MCF 10A (cell line): ENCODE measurements at regions not wholly inside any gene's neighbourhood (a gene's known extent, or its start where the extent isn't known, plus 50 kb on each side); places are given as distances from the start of the nearest gene placed in this dataset.

Experiments used
- BruUV-seq: library from RNA; stranded (reverse); fragments of 400-500 nt; replicated peaks from 2 replicates; lab custom pipeline; 2021; lab: Mats Ljungman, UMichigan
- CTCF ChIA-PET: fragments of 300-600 bp; sonication (Branson Sonifier 250); formaldehyde crosslinking; extraction: SDS; loops from one replicate; lab custom pipeline; 2021; ENCODE audit warnings: antibody characterized with exemption, inconsistent platforms; lab: Yijun Ruan, JAX
- POLR2A ChIA-PET: fragments of 300-600, 350-650 bp; sonication (Branson Sonifier 250); formaldehyde crosslinking; extraction: SDS; loops from one replicate; lab custom pipeline; 2020; ENCODE audit warnings: antibody characterized with exemption, inconsistent platforms; lab: Yijun Ruan, JAX
- DNase-seq: peaks from one replicate; pipeline ENCODE4 v3.0.0-alpha.2; 2018; ENCODE audit not compliant: unreplicated experiment
- H3K27ac Mint-ChIP-seq: one replicate; pipeline ENCODE4 v1.8.0; 2022; ENCODE audit warnings: mild to moderate bottlenecking, low read depth, mixed read lengths; ENCODE audit not compliant: unreplicated experiment
- H3K27me3 Mint-ChIP-seq: one replicate; pipeline ENCODE4 v1.8.0; 2022; ENCODE audit warnings: mixed read lengths; ENCODE audit not compliant: insufficient read depth, unreplicated experiment
- H3K36me3 Mint-ChIP-seq: one replicate; pipeline ENCODE4 v1.8.0; 2022; ENCODE audit warnings: mild to moderate bottlenecking, moderate library complexity, mixed read lengths; ENCODE audit not compliant: insufficient read depth, unreplicated experiment
- H3K4me1 Mint-ChIP-seq: one replicate; pipeline ENCODE4 v1.8.0; 2022; ENCODE audit warnings: mixed read lengths; ENCODE audit not compliant: insufficient read depth, unreplicated experiment
- H3K4me3 Mint-ChIP-seq: one replicate; pipeline ENCODE4 v1.8.0; 2022; ENCODE audit warnings: mild to moderate bottlenecking, moderate library complexity, mixed read lengths; ENCODE audit not compliant: unreplicated experiment
- H3K9me3 Mint-ChIP-seq: one replicate; pipeline ENCODE4 v1.8.0; 2022; ENCODE audit warnings: mixed read lengths; ENCODE audit not compliant: unreplicated experiment
- CTCF ChIP-seq: fragments of 200-600 bp; IDR thresholded peaks from one replicate; pipeline ENCODE4 v1.8.0; 2022; ENCODE audit warnings: antibody characterized with exemption, mild to moderate bottlenecking; ENCODE audit not compliant: unreplicated experiment
- intact Hi-C: fragments of 100-400 bp; cut with micrococcal nuclease; formaldehyde crosslinking; loops from 2 replicates; pipeline ENCODE4 v1.14.1; 2022

DNA sequence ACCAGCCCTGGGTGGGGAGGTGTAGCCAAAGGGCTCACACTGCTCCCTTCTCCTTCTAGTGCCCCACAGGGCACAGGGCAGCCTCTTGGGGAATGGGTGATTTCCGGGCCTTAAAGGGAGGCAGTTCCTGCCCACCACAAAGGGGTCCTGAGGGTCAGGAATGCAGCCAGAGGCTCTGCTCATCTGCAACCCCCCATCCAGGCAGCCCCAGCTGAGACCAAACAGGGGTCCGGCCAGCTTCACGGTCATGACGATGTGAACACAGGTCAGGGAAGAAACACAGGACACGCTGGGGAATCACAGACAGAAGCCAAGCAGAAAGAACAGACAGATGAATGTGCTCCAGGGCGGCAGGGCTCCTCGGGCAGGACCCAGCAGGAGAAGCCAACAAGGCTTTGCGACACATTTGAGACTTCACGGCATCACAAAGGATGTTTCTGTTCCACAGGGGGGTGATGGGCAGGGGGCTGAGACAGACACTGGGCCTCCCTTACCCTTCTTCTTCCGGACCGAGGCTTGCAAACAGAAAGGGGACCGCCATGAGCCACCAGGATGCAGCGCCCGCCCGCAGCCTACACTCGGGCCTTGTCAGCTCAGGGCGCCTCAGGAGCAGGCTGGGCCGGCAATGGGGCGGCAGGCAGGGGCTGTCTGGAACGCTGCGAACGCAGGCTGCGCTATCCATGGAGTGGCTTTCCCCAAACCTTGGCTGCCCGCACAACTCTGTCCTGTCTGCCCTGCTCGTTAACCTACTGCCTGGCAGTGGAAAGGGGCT lies 101.9 kb downstream of the CTTN start:
- Mint-ChIP-seq H3K27me3 (no peaks in the 10 kb centered on the region), H3K4me1 (no peaks in the 10 kb centered on the region), H3K4me3 (no peak overlapping the region), H3K36me3 (no peaks in the 10 kb centered on the region), H3K9me3 (peaks cover 8% of the 10 kb centered on the region), H3K27ac (no peak overlapping the region)
- no TSS peak for BruUV-seq
- intact Hi-C loops, result no loop called here
- POLR2A ChIA-PET, result no interaction called here
- CTCF ChIA-PET, result interaction anchor here (0.6 kb wide), 2 partner anchors 343 to 1948 kb away, joined by 3 read pairs; no protein-coding TSS in a partner anchor
- no peak for TF ChIP-seq CTCF
- no peak for DNase-seq

- no peaks in the 10 kb centered on the region for H3K36me3 Mint-ChIP-seq
- no peak for TF ChIP-seq CTCF
- H3K27ac Mint-ChIP-seq, result no peak overlapping the region
- no peaks in the 10 kb centered on the region for H3K4me1 Mint-ChIP-seq
- intact Hi-C loops, result no loop called here
- H3K27me3 Mint-ChIP-seq, result no peaks in the 10 kb centered on the region
- POLR2A ChIA-PET, result no interaction called here
- peaks cover 8% of the 10 kb centered on the region for H3K9me3 Mint-ChIP-seq
- no peak overlapping the region for H3K4me3 Mint-ChIP-seq
- CTCF ChIA-PET, result interaction anchor here (0.6 to 0.7 kb wide), 2 partner anchors 453 to 954 kb away, joined by 3 to 5 read pairs; no protein-coding TSS in a partner anchor
- no TSS peak for BruUV-seq
- DNase-seq, result no peak
These were observed 102.9 kb downstream of the CTTN start for GRCh38 chr11:70501051-70501901.

DNA sequence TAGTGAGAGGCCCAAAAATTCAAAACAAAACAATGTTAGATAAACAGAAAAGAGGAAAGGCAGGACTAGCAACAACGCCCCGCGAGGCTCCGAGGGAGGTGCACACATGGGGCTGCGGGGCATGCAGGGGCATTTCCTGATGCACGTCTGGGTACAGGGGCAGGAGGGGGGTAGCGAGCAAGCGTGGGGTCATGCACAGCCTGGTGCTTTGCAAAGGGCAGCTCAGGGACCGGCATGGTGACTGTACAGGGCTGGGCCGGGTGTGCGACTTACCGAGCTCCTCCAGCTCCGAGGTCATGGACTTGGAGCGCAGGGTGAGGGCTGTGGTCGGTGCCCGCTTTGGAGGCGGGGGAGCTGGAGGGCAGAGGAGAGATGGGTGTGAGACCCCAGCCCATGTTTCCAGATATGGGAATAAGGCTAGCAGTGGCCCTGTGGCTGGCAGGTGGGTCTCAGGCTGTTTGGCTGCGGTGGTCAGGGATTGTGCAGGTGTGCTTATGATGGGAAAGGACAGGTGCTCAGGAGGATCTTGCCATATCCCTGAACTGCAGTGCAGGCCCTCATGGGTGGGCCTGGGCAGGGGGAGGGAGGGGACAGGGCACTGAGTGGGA lies 103.7 kb downstream of the CTTN start:
- Mint-ChIP-seq H3K4me3 (no peak overlapping the region), H3K27ac (no peak overlapping the region), H3K27me3 (no peaks in the 10 kb centered on the region), H3K36me3 (no peaks in the 10 kb centered on the region), H3K4me1 (no peaks in the 10 kb centered on the region), H3K9me3 (peaks cover 8% of the 10 kb centered on the region)
- intact Hi-C loops, result no loop called here
- ChIA-PET CTCF (interaction anchor here (0.6 to 0.7 kb wide), 2 partner anchors 454 to 953 kb away, joined by 3 to 5 read pairs; no protein-coding TSS in a partner anchor), POLR2A (no interaction called here)
- no TSS peak for BruUV-seq
- no peak for DNase-seq
- no peak for TF ChIP-seq CTCF
